ENCODE measurements at regions not wholly inside any gene's neighbourhood (a gene's known extent, or its start where the extent isn't known, plus 50 kb on each side); places are given as distances from the start of the nearest gene placed in this dataset.
A peak's percentile ranks its signal among the peaks of the same experiment; 100 is the strongest.

DNA sequence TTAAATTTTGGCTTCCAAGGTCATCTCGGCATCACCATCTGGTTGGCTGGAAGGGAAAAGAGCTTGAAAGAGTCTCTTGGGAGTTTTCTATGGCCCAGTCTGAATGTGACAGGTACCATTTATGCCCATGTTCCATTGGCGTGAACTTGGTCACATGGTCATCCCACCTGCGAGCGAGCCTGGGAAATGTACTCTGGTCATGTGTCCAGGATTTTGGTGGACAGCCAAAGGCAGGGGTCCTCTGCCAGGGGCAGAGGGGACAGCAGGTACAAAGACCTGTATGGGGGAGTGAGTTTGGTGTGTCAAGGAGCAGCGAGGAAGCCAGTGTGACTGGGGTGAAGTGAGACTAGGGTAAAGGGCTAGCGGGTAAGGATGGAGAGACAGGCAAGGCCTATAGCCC, 112.6 kb downstream of the CDC5L start:
- no peak for DNase-seq

DNA sequence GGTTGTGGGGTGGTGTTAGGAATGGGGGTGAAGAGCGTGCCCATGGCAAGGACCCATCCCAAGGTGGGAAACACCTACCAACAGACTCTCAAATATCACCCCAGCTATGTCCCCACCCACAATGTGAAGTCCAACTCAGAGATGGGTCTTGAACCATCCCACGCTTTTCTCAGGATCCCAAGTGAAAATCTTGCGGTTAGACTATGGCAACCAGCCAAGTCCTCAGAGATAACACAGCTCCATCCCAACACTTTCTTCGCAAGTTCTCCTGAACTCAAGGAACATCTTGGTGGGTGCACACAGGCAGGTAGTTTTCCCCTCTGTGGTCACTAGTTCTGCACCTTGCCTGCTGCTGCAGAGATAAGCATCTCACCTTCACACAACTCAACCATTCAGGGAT, 116.0 kb downstream of the CDC5L start:
- DNase-seq: no peak

DNA sequence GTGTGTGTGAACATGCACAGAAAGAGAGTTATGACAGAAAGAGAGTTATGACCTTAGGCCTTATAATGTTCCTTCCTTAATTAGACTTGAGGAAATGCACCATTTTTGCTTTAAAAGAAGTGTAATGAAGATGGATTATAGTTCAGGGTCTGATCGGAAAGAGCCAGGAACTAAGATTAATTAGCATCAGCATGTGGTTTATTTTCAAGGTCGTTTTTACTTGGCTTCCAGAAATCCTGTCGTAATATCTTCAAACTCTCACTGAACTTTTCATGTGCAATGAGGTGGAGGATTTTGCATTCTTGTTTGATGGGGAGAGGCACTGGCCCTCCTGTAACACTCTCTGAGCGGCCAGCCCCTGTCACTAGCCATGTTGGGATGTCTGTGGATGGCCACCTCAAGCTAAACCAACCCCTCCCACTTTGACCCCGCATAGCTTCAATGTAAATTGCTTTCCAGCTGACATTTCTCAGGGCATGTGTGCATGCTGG, 116.8 kb downstream of the CDC5L start:
- DNase-seq: peak; percentile 62

DNA sequence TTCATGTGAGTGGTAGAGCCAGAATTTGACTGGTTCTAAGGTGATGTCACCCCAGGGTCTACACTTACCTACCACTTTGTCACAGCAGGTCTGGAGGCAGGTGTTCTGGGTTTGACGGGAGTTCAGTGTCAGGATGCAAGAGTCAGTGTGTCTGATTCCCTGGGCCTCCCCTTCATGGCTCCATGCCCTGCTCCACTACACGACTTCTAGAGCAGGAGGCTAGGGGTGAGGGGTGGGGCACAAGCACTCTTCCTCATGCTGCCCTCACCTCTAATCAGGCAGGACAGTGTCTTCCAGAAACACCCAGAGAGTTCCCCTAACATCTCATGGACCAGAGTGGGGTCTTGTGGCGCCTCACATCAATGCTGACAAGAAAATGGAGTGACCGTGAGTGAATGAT, 118.2 kb downstream of the CDC5L start:
- no peak for DNase-seq

DNA sequence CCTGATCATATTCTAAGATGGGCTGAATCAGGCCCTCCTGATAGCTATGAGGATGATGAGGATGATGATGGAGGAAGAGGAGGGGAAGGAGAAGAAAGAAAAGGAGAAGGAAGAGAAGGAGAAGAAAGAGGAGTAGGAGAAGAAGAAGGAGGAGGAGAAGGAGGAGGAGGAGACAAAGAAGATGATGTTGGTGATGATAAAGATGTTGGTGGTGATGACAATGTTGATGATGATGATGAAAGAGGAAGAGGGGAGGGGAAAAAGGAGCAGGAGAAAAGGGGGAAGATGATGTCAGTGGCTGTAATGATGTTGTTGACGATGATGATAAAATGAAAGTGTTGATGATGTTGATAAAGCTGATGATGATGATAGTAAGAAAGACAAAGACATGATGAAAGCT, 119.5 kb downstream of the CDC5L start:
- no peak for DNase-seq

DNA sequence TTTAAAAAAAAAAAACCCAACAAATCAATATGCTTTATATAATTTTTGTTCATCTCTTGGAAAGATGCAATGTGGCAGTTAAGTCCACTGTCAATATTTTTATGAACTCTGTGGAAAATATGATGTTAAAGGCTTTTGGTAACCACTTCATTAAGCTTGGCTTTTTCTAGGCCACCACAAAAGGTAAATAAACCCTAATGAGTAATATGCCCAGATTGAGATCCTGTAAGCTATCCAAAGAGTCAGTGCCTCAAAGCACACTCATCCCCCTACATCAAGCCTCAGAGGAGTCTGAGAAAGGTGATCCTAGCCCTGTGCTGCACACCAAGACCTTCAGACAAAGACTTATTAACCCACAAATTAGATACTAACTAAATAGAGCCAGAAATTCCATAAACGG, 121.1 kb downstream of the CDC5L start:
- DNase-seq: no peak

DNA sequence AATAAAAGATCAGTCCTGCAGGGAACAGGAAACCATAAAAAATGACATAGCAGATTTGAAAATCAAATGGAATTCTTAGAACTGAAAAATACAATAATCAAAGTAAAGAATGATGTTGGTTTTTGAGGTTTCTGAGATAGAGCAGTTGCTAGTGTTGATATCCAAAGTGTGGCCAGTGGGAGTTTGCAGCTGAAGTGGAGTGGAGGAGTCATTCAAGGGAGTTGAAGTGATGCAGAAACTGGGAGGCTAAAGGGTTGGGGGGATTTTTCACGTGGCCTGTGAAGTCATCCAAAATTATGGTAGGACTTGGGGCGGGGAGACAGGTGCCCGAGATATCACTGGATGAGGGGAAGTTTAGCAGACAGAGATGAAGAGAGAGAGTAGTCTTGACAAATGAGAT, 123.6 kb downstream of the CDC5L start:
- DNase-seq: no peak

DNA sequence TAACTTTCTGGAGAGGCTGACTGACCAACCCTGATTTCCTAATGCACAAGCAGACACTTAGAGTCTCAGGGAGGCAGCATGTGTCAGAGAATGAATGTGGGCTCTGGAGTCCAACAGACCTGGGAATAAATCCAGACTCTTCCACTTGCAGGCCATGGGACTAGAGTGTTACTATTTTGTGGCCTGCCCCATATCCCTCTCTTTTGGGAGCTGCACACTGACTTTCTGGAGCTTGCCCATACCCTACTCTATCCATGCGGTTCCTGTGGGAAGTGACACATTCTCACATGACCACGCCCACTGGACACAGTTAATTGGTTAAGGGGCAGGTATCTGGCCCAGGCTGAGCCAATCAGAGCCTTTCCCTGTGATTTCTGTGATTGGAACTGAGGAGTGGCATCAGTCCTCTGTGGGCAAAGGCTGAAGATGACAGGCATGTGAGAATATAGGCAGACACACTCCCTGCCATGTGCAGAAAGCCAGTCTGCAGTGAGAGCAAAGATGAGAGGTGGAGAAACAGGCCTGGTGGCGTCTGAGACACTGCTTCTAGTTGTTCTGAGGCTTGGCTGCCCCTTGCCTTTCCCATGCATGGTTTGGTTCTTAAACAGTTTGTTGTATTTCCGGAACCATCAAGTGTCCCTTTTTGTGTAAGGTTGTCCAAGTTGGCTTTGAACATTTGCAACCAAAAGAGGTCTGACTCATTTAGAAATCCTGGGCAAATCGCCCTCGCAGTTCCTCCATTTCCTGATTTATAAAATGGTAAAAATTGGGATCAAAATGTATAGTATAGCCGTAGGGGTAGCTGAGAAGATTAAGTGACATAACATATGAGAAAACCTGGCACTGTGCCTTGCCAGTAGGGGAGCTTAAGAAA, 125.6 kb downstream of the CDC5L start:
- peak; percentile 39 for DNase-seq

DNA sequence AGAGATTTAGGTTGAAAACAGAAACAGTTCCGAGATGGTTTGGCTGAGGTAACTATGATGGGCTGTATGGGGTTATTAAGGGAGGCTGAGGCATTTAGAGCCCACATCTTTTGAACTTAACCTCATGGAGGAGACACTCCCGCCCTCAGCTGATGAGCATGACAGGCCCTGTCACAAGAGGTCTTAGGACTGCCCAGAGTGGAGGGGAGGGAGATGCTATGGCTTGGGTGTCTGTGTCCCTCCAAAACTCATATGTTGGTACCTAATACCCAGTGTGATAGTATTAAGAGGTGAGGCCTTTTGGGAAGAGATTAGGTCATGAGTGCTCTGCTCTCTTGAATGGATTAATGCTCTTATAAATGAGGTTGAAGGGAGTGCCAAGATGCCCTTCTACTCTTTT, 126.6 kb downstream of the CDC5L start:
- DNase-seq: no peak

DNA sequence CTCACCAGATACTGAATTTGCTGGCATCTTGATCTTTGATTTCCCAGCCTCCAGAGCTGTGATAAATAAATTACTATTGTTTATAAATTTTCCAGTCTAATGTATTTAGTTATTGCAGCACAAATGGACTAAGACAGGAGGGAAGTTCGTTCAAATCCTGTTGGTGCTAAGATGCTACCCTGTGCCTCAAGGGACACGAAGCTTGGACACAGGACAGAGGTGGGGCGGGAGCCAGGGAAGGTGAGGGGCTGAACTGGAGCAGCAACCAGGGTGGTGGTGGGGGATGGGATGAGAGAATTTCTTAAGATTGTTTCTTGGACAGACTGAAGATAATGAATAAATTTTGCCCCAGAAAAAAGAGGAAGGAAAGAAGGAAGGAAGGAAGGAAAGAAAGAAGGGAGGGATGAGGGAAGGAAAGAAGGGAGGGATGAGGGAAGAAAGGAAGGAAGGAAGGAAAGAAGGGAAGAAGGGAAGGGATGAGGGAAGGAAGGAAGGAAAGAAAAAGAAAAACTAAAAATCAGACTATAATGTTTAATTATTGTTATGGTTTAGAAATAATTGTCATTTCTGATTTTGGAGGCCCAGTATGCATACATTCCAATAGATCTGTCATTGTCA, 127.2 kb downstream of the CDC5L start:
- no peak for DNase-seq

DNA sequence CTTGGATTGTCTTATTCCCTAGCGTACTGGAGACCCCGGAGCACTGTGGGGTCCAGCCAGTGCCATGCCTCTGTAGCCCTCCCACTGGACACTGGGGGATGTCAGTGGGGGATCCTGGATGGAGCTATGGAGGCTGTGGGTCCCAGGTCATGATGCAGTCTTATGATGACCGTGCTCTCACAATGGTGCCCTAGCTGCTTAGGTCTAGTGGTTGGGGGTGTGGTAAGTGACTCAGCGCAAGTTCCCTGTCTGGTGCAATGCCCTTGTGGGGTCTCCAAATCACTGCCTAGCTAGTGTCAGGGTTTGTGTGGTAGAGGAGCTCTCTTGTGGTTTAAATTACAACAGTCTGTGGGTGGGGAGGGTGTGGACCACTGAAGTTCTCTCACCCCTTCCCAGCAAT, 135.4 kb downstream of the CDC5L start:
- DNase-seq: no peak

DNA sequence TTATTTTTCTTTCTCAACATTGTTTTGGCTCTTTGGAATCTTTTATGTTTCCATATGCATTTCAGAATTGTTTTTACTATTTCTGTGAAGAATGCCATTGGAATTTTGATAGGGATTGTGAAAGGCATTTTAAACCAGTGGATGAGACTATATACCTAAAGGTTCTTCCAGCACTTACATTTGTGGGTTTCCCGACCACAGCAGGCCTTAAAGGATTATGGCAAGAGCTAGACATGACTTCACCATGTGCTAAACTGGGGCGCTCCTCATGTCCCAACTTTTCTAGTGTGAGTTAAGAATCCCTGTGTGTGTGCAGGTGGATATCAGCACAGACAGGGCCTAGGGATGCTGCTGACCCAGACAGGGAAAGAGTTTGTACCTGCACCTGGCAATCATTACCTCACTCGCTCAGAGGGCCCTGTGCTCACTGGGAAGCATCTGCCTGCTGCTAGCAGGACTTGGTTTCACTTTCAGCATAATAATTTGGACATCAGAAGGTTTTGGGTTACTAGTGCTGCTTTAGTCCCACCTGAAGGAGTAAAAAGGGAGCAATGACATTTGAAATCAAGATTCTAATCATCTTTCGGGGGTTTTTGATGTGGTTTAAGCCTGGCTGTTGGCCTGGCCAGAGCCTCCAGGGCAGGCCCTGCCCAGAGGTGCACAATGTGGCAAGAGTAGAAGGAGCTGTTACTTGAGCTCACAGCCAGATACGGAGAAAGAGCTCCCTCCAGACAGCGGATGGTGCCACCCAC, 137.1 kb downstream of the CDC5L start:
- no peak for DNase-seq

DNA sequence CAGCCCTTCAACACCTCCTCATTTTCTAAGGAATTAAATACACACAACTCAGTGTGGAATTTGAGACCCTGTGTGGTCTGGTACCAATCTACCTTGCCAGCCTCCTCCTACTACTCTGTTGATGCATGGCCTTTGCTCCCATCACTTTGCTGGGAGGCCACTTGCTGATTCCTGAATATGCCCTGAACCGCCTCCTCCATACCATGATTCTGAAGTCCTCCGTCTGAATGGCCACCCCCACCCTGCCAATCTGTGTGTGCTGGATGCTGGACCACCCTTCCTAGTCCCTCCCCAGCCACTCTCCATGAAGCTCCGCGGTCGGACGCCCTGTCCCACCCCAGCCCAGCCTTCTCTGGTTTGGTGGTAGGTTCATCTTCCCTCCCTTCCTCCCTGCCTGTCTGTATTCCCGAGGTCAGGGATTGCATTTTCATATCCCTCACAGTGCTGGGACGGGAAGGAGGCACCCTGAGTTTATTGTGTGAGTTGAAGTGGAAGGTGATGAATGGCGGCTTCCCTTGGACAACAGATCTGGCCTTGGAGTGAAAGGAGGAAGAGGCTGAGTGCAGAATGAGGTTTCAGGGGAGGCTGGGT, 138.3 kb downstream of the CDC5L start:
- no peak for DNase-seq

DNA sequence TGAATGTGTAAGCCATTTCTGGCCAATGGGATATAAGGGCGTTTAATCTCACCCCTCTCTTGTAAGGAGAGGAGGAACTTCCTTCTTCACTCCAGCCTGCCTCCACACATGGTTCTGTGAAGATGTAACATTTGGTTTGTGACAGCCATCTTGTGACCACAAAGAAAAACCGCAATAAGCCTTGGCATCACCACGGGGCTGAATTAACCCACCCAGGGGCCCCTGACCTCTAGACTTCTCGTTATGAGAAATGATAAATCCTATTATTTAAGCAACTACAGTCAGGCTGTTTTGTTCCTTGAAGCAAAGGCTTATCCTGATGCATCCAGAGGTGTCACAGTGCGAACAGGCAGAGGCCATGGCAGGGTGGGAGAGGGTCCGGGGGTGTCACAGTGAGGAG, 139.7 kb downstream of the CDC5L start:
- DNase-seq: no peak

DNA sequence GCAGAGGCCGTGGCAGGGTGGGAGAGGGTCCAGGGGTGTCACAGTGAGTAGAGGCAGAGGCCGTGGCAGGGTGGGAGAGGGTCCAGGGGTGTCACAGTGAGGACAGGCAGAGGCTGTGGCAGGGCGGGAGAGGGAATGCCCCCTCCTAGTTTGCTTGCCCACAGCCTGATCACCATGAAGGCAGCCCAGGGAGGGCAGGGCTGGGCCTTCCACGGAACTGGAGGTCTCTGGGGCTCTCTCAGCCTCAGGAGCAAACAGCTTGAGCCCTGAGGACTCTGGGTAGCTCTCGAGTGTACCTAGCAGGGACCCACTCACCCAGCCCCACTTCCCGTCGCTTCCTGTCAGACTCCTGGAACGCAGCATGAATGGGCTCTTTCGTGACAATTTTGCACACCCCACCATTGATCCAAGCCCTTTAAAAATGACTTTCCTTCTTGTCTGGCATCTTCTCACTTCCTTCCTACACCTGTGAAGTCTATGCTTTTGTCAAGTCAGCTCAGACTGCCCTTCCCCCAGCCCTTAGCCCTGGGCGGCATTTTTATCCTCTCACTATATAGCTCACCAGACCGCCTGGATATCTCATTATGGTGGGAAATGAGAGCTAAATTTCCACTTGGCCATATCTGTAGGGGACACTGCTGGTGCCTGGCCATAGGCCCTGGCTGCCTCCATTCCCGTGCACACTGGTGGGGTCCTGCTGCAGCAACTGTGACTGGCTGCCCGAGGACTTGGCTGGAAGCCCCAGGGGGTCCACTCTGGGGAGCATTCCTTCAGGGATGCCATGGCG, 140.3 kb downstream of the CDC5L start:
- no peak for DNase-seq

DNA sequence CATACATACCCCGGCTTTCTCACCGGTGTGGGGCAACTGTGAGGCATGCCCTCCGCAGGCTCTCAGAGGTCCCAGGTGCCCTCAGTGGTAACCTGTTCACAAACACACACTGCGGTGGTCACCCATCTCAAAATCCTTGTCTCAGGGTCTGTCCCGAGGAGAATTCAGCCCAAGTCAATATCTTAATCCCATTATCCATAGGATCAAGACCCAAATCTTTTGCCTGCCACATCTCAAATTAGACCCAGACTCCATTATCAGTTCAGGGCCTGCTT, 140.8 kb downstream of the CDC5L start:
- DNase-seq: no peak

DNA sequence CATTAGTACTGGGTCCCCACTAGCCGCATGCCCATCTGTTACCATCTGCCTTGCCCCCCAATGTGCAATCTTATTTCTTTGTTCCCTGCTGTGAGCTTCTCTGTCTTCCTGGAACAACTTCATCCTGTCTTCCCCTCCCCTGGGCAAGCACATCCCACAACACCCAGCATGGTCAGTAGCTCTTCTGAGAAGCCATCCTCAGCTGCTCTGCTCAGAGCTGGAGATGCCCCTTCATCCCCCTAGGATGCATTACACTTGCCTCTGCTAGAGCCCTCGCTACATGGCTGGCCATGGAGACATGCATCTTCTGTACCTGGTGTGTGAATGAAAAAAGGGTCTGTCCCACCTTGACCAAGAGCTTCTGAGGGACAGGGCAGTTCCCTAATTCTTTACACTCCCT, 141.2 kb downstream of the CDC5L start:
- DNase-seq: no peak

DNA sequence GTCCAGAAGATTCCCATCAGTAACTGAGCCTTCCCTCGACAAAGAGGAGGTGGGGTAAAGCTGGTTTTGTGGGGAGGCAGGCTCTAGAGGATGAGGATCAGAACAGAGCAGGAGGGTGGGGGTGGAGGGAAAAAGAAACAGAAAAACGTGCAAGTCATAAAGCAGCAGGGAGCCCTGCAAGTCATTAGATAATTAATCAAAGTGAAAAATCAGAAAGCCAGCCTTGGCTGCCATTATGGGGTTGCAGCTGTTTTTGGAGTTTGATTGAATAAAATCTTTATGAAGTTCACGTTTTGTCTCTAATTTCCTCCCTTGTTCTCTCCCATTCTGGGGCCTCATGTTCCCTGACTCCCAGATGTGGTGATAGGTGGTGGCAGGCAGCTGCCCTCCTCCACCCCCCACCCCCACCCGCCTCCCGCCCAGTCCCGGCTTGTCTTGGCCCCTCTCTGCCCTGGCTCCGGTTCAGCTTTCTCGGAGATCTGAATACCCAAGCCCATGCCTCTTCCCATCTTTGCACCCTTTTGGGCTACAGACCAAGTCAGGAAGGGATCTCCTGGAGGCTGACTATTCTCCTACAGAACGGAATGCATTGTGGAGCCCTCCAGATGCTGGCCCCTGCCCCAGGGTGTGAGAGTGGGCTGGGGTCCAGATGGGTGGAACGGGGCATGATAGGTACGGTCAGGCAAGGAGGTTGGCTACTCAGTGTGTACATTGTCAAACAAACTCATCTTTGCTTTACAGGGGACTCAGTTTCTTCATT, 141.8 kb downstream of the CDC5L start:
- DNase-seq: no peak

DNA sequence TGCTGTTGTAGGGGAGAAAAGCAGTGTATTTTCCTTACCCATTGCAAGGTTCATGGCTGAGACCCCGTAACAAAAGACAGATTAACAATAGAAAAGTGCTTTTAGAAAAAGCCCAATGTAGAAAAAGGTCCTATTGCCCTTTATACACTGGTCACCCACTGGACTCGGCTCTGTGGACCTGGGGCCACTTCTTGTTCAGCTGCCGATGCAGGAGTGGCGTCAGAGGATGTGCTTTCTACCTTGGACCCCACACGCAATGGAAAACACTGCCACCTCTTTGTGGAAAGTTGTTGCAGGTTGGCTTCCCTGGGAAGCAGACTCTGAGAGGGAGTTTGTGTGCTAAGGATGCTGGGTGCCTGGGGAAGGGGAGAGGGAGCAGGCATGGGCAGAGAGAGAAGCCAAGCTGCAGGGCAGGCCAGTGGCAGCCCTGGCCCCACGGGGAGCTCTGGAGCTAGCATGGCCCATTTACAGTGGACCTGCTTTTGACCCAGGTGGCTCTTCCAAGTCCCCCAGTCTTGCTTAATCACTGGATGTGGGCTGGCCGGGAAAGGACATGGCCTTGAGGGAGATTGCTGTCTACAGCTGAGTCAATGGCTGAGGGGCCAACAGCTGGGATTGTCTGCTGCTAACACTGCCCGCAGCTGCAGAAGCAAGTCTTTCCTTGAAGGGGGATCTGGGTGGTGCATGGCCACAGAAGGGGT, 142.9 kb downstream of the CDC5L start:
- no peak for DNase-seq

DNA sequence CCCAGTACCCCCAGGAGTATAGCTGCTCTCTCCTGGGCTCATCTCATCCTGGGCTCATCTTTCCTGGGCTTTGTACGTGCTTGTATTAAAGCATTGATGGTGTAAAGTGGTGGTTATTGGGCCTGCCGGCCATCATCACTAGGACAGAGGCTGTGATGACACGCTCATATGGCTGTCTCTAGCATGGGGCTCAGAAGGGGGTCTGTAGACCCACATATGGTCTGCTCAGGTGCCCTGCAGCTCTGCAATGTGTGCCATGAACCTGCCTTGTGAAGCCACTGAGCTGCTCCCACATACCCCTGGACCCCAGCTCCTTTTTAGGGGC, 143.4 kb downstream of the CDC5L start:
- no peak for DNase-seq

DNA sequence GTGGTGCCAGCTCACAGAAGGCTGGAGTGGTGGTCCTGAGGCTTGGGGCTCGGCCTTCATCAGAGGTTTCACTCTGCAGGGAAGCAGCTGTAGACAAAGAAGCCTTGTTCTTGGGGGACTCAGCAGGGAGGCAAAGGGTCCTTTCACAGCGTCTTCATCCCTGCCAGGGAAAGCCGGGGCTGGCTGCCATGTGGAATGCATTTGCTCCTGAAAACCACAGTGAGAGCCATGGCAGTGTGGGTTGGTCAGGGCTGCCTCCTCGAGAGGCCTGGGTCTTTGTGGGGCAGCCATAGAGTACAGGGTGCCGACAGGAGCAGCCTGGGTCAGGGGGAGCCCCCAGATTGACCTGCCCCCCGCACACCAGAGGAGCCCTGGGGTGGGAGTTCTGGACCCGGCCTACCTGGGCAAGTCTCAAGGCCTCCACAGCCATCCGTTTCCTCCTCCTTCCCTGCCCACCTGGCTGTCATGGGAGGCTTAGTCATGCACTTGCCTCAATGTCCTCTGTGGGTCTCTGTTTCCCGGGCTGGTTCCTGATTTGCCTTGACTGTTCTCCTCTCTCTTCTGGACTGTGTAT, 144.0 kb downstream of the CDC5L start:
- no peak for DNase-seq
